OCI-LY1 (cell line): ENCODE measurements at regions not wholly inside any gene's neighbourhood (a gene's known extent, or its start where the extent isn't known, plus 50 kb on each side); places are given as distances from the start of the nearest gene placed in this dataset.

Experiments used
- CTCF ChIP-seq: fragments of 200-600 bp; sonication (generic), shearing (Covaris generic); IDR thresholded peaks from 2 replicates; pipeline ENCODE4 v1.5.1; 2017; ENCODE audit warnings: mild to moderate bottlenecking, antibody characterized with exemption, low read length, moderate library complexity, mixed read lengths
- EZH2 ChIP-seq: fragments of 200-600 bp; sonication (generic), shearing (Covaris generic); IDR thresholded peaks from 2 replicates; pipeline ENCODE4 v1.8.0; 2017; ENCODE audit warnings: borderline replicate concordance, mixed run types, mild to moderate bottlenecking, antibody characterized with exemption, low read length, moderate library complexity, mixed read lengths

- TF ChIP-seq CTCF: no peak
- TF ChIP-seq EZH2: no peak
Observed at GRCh38 chr1:228953207-228953606, 217.9 kb downstream of the RHOU start.
